ENCODE measurements at regions not wholly inside any gene's neighbourhood (a gene's known extent, or its start where the extent isn't known, plus 50 kb on each side); places are given as distances from the start of the nearest gene placed in this dataset.
"Not testable (repeated sequence)": the region's sequence is repeated elsewhere in the genome, so short reads cannot be mapped to it uniquely, and the experiment has no call there.

DNA sequence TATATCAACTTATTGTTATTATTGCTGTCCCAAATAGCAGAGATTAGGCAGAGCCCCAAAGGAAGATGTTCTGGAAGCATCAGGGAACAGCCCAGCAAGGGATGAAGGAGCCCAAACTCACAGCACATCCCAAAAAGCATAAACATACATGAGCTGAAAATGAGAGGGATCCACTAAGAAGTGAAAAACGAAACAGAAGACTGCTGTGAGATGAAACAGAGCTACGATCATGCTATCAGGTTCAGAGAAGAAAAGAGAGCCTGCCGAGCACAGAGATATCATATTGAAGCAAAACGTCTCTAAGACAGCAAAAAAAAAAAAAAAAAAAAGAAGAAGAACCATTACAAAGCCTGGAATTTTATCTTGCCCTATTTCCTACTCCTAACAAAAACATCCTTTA lies 127.3 kb downstream of the ZNF608 start:
- DNase-seq (ENCODE audit: low read depth in 2 of 2), result no peak

DNA sequence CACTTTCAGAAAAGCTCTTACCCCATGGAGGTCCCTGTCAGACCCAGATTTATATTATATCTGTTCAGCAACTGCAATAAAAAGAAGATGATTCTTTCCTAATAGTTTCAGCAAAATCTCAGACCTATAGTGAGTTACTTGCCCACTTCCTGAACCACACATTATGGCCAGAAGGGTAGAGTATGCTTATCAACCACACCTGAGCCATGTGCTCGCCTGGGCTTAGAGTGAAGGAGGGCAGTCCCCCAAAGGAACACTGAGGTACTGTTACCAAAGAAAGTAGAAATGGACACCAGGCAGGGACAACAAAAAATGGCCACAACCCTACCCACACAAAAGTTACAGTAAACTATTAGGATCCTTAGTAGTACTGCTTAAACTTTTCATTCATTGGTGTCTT lies 128.7 kb downstream of the ZNF608 start:
- DNase-seq (ENCODE audit: low read depth in 2 of 2), result no peak

DNA sequence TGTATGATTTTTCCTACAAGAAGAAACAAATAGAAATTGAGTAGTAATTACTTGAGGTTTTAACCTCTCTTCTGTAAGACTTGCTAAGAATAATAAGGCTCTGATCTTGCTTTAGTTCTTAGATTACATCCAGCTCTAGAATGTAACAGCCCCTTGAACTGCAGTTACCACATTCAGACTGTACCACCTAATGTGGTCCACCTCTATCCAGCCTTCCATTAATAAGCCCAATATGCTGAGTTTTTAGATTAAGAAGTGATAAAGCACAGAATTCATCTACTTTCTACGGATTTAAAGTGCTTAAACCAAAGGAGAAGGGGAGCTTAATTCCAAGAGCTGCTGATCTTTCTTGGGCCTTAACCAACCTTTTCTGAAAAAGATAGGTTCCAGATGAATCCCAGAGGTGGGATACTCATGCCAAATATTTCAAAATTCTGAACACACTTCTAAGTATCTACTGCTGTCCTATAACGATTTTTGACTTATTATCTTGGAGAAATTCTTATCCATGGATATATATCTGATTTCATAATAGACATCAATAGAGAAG lies 131.5 kb downstream of the ZNF608 start:
- no peak for DNase-seq (ENCODE audit: low read depth in 2 of 2)

DNA sequence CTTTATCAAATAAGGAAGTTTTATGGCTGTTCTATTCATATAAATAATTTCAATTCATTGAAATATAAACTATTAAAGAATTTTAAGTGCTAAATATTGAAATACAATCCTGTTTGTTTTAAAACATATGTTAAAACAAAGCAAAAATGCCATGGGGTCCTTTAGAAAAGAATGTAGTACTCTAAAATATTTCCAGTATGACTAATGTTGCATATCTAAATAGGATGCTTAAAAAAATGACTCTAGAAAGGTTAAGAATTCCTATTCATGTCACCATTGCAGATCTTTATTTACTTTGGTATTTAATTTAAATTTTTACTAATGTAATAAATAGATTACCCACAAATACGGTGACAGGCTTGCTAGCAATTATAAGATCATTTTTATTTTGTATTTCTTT lies 132.3 kb downstream of the ZNF608 start:
- DNase-seq (ENCODE audit: low read depth in 2 of 2), result no peak

DNA sequence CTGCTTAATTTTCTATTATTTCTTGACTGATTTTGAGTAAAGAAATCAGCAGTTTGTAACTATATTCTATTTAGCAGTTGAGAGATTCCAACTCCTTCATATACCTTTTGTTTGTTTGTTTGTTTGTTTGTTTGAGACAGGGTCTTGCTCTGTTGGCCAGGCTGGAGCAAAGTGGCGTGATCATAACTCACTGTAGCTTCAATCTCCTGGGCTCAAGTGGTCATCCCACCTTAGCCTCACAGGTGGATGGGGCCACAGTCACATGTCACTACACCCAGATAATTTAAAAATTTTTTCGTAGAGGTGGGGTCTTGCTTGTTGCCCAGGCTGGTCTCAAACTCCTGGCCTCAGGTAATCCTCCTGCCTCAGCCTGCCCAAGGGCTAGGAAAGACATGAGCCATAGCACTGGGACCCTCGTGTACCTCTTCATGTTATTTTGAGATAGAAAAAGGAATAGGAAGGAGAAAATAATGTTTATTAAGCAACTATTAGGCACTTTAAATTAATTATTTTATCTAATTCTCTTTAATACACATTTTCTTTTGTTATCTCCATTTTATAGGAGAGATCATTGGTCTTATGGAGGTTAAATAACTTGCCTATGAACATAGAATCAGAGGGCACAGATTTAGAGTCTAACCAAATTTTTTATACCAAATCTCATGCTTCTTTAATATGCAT lies 133.0 kb downstream of the ZNF608 start:
- no peak for DNase-seq (ENCODE audit: low read depth in 2 of 2)

DNA sequence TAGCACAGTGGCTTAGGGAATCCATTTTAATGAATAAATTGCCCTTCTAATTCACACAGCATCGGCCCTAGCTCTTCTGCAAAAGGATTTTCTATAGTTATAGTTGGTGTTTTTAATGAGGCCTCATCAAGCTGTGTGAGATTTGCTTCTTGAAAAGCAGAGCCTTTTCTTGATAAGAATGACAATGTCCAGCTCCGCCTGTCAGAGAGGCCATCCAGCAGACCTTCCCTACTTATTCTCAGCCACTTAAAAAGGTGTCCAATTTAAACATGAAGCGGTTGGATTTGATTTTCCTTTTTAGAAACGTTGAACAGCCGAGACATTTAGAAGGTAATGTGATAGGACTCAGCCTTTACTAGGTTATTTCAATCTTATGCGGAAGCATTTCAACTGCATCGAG lies 134.4 kb downstream of the ZNF608 start:
- no peak for DNase-seq (ENCODE audit: low read depth in 2 of 2)

DNA sequence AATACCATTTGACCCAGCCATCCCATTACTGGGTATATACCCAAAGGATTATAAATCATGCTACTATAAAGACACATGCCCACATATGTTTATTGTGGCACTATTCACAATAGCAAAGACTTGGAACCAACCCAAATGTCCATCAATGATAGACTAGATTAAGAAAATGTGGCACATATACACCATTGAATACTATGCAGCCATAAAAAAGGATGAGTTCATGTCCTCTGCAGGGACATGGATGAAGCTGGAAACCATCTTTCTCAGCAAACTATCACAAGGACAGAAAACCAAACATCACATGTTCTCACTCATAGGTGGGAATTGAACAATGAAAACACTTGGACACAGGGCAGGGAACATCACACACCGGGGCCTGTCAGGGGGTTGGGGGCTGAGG lies 135.2 kb downstream of the ZNF608 start:
- not testable (repeated sequence) for DNase-seq (ENCODE audit: low read depth in 2 of 2)

DNA sequence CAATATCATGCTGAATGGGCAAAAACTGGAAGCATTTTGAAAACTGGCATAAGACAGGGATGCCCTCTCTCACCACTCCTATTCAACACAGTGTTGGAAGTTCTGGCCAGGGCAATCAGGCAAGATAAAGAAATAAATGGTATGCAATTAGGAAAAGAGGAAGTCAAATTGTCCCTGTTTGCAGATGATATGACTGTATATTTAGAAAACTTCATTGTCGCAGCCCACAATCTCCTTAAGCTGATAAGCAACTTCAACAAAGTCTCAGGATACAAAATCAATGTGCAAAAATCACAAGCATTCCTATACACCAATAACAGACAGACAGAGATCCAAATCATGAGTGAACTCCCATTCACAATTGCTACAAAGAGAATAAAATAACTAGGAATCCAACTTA lies 136.8 kb downstream of the ZNF608 start:
- not testable (repeated sequence) for DNase-seq (ENCODE audit: low read depth in 2 of 2)

DNA sequence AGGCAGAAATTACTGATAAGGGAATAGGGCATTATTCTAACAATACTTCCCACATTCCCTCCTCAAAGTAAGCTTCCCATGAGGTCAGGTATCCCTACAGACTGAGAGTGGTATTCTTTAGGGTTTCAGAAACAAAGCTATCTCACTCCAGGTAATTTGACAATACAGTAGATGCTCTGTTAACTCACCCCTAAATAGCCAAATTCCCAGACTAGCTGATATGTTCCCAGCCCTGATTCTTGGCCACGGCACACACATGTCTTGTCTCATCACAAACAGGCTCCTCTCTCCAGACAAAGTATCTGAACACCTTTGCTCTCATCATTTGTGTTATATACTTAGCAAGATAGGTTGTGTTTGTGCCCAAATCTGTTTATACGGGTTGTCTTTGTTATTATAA lies 139.9 kb downstream of the ZNF608 start:
- DNase-seq (ENCODE audit: low read depth in 2 of 2), result no peak

DNA sequence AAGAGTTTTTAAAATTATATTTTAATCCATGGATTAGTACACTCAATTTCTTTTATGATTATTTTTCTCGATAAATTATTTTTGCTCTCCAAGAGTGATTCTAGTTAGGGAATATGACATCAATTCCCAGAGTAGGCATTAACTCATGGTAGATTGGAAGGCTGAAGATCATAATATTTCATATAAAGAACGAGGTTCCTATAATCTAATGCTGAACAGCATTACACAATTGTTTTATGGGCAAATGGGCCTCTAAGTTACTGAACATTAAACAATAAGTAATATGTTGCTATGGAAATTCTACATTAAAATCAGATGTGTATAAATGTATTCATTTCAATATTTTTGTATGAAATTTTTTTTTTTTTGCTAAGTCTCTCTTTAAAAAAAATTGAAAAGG lies 140.3 kb downstream of the ZNF608 start:
- no peak for DNase-seq (ENCODE audit: low read depth in 2 of 2)

DNA sequence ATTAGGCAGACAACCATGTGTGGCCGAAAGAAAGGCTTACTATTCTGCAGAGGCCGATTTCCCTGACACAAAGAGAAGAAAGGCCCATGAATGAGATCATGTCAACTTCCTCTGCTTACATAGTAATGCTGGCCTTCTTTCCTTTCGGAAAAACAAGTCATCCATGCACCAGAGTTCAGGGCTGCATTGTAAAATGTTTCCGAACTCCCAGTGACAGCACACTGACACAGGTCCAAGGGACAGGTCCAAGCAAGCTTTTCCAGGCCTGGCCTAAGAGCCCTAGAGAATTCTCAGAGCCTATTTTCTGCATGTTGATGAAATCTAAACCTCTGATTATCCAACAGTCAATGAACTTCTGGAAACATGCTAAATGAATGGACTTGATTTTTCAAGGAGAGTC lies 140.9 kb downstream of the ZNF608 start:
- no peak for DNase-seq (ENCODE audit: low read depth in 2 of 2)

DNA sequence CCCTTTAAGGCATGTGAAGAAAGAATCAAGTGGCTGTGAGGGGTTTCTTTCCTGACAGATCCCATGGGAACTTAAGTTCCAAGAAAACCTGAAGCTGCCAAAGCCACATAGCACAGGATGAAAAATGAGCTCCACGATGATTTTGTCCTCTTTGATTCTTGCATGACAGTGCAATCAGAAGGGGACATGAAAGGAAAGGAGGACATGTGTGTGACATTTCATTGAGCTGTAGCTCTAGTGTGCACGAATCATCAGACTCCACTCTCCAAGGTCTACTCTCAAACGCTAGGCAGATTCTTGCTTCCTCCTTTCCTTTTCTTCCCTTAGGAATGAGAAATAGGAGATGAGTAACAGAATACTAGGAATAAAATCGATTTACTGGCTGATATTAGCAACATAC lies 142.0 kb downstream of the ZNF608 start:
- no peak for DNase-seq (ENCODE audit: low read depth in 2 of 2)

DNA sequence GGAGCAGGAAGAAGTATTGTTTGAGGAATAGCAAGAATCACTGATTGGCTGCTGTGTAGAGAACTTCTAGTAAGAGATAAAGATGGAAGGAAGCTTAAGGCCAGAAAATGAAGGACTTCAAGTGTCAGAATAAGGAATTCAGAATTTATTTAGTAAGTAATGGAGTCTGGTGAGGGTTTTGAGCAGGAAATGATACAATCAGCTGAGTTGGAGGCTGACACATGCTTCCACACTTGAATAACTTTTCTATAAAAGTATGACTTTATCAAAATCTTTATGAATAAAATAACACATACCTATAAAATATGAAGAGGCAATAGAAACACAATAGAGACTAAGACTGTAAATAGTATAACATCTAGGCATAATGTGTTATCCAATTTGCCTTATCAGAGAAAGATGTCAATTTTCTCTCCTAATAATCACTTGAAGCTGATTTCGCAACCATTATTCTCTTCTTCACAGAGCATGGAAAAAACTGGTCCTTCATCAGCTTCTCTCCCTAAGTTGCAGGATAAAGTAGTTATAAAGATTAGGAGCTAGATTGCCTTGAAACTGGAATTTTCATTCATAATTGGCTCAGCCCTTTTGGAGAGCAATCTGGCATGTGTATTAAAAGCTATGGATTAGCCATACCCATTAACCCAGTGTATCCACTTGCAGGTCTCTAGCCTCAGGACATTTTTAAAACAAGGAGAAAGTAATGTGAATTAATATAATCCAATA lies 143.4 kb downstream of the ZNF608 start:
- DNase-seq (ENCODE audit: low read depth in 2 of 2), result no peak

DNA sequence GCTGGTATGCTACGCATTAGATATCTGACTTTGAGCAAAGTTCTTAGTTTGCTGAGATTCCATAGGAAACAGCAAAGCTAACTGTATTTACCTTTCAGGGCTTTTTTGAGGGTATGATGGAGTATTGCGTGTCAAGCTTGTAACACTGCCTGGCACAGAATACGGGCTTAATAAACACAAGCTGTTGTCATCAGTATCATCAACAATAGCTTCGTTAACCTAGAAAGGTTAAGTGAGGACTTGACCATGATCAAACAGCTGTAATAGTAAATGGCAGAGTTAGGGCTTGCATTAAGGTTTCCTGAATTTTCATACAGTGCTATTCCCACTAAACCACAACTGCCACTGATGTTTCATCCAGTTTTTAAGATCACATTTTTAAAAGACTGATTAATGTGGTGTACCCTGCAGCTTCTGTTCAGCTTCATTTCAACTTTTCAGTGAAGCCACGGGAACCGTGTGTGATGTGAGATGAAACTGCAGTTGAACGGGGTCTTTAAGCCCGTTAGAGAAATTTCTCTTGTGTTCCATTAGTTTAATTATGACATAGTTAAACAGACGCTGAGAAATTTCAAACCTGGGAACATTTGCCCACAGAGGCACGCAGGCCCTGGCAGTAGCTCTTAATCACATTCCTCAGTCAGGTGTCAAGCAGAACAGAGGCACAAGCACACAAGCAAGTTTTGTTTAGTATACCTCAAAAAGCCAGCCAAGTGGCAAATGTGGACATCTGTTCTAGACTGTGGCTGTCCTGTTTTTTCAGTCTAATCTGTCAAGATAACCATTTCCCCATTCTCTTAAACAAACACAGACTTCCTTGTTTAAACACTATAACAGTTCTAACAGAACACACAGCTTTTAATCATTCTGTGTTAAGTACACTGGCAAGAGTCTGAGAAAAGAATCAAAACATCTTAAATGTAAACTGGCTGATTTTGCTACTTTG lies 147.1 kb downstream of the ZNF608 start:
- DNase-seq (ENCODE audit: low read depth in 2 of 2), result no peak

DNA sequence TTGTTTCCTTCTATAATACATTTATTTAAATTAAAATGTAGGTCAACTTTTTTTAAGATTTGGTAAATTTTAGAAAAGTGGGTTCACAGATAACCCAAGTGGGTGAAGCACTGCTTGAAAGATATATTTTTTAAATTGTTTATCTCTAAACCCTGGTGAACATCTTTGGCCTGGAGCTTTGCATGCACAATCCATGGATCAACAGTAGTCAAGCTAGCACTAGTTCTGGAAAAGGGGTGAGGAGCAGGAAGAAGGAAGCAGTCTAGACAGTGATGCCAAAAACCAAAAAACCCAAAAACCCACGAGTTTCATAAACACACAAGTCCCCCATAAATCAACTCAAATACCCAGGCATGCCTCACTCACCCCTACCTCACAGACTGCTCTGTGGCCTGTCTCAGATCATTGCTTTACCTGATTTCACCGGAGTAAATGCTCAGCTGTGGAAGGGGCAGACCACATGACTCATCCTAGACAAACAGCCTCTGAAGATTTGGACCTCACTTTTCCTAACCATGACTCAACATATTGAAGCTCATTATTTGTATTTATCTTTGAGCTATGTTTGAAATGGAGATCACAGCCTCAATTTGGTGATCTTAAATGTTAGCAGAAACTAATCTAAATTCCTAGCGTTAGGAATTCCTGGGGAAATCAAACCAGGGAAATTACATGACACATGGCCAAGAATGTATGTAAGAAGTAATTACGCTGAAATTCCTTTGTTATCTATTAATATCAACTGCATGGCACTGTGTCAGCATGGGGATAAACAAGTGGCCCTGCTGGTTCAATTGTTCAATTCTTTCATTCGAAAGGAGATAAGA lies 149.6 kb downstream of the ZNF608 start:
- DNase-seq (ENCODE audit: low read depth in 2 of 2), result no peak

DNA sequence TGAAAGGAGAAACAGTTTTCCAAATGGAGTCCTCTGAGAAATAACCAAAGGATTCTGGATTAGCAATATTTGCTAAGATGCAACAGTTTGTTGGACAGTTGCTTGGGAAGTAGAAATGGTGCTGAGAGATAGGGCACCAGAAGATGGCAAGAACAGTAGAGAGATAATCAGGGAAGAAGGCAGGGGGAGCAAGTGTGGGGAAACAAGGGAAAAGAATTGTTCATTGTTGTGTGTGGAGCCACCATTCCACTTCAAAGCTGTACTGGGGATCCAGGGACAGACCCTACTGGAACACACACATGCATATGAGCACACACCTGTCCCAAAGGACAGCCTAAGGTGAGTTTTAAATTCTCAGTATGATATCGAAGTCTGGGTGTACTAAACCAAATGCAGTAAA lies 152.5 kb downstream of the ZNF608 start:
- no peak for DNase-seq (ENCODE audit: low read depth in 2 of 2)

DNA sequence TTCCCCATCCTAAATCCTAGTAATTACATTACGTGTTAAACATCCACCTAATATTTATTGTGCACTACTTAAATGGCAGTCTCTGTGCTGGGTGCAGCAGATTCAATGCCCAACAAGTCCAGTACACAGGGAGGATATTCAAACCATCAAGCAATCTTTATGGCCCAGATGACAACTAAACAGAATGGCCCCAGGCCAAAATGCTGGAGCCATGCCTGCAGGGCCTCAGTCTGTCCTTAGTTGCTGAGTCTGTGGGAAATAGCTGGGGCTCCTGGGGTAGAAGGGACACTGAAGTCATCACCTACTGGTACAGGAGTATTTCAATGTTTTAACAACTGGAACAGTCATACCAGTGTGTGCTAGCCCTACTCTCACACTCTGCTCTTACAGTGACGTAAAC lies 153.5 kb downstream of the ZNF608 start:
- DNase-seq (ENCODE audit: low read depth in 2 of 2), result no peak

DNA sequence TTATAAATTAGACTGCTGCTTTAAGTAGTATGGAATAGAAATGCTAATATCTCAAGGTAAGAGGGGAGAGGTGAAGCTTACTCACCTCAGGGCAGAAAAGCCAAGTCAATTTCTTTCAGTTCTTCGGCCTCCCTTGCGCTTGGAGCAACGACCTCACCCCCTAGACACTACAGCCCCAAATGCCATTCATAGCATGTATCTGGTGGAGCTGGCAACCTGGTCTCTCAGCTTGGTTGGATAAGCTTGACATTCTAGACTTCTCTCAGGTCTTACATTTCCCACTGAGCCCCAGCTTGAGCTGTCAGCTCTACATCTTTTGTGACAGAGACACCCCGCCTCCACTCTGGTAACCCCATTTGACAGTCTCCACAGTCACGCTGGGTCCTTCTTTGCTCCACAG lies 154.9 kb downstream of the ZNF608 start:
- DNase-seq (ENCODE audit: low read depth in 2 of 2), result no peak

DNA sequence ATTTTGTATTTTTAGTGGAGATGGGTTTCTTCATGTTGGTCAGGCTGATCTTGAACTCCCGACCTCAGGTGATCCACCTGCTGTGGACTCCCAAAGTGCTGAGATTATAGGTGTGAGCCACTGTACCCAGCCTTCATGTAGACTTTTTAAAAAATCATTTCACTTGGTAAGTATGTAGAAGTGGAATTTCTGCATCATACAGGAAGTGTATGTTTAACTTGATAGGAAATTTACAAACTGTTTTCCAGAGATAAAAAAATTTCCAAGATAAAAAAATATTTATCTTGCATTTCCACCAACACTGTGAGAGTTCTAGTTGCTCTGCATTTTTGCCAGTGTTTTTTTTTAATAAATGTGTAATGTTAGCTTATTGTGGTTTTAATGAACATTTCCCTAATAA lies 155.8 kb downstream of the ZNF608 start:
- no peak for DNase-seq (ENCODE audit: low read depth in 2 of 2)

DNA sequence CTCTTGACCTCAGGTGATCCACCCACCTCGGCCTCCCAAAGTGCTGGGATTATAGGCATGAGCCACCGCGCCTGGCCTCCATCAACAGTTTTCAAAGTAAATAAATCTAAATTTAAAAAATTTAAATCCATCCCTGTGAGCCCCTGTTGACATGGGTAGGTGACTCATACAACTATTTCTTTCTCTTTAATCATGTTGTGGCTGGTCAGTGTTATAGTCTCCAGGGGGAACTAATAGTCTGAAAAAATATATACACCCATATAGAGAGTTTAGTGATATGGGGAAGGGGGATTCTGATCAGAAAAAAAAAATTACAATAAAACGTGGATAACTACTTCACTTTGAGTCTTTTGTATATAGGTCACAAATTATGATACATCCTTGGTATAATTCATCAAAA lies 159.2 kb downstream of the ZNF608 start:
- no peak for DNase-seq (ENCODE audit: low read depth in 2 of 2)

DNA sequence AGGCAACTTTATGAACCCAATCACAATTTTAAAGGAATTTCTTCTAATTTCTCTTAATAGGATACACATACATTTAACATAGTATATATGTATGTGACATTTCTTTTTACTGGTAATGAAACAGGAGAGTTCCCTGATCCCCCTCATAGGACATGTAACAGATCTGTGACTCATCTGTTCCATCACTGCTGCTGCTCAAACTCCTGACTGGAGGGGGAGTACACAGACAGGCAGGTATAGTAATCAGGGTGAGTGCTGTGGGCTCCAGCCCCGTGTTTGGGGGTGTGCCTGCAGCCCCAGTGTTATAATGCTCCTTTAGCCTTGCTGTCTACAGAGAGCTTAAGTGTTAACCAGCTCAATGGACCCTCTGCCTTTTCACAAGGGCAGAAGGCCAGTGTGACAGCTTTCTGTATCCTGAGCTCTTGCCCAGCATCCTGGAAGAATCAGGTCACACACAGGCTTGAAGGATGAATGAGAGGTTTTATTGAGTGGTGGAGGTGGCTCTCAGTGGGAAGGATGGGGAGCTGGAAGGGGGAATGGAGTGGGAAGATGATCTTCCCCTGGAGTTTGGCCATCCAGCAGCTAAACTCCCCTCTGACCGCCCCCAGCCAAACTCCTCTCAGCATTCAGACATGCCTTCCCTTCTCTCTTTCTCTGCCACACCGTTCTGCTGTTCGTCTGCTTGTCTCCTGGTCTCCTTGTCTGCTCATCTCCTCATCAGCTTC lies 161.3 kb downstream of the ZNF608 start:
- DNase-seq (ENCODE audit: low read depth in 2 of 2), result no peak

All from stimulated activated CD8-positive, alpha-beta memory T cell treated with anti-CD3 and anti-CD28 coated beads, Interleukin-15, amount 100 ng/mL, for 48 hours (primary cell).